PC-3 (cell line): ENCODE measurements at regions not wholly inside any gene's neighbourhood (a gene's known extent, or its start where the extent isn't known, plus 50 kb on each side); places are given as distances from the start of the nearest gene placed in this dataset.
A peak's percentile ranks its signal among the peaks of the same experiment; 100 is the strongest.

ENCODE experiments used
- ATAC-seq: fragments of 200-7000 bp; cut with Tn5 transposase; 2 replicates; pipeline ENCODE4 v1.9.1; 2020; ENCODE audit warnings: mild to moderate bottlenecking, moderate library complexity
- BruUV-seq: library from RNA; stranded (reverse); fragments of 400-500 nt; replicated peaks from 2 replicates; lab custom pipeline; 2021; lab: Mats Ljungman, UMichigan
- CTCF ChIA-PET: fragments of 300-600 bp; sonication (Branson Sonifier 250); formaldehyde crosslinking; loops from one replicate; lab custom pipeline; 2022; ENCODE audit warnings: antibody characterized with exemption; lab: Charles Lee
- POLR2A ChIA-PET: fragments of 300-600 bp; sonication (Branson Sonifier 250); formaldehyde crosslinking; loops from one replicate; lab custom pipeline; 2022; ENCODE audit warnings: antibody characterized with exemption; ENCODE audit not compliant: unreplicated experiment; lab: Charles Lee
- DNase-seq: peaks from one replicate; pipeline ENCODE4 v3.0.0-alpha.2; 2015
- H2AFZ ChIP-seq: fragments of 300-600 bp; sonication (generic); 2 replicates; pipeline ENCODE4 v1.6.0; 2016; ENCODE audit warnings: antibody characterized with exemption, low read length
- H3F3A ChIP-seq: fragments of 300-600 bp; sonication (generic); one replicate; pipeline ENCODE4 v1.6.0; 2017; ENCODE audit warnings: antibody characterized with exemption, low read length, control low read depth, mild to moderate bottlenecking; ENCODE audit not compliant: unreplicated experiment
- H3K27ac ChIP-seq: fragments of 300-600 bp; sonication (generic); 2 replicates; pipeline ENCODE4 v1.5.1; 2016; ENCODE audit warnings: mild to moderate bottlenecking, low read length
- H3K27me3 ChIP-seq: fragments of 300-600 bp; sonication (generic); 2 replicates; pipeline ENCODE4 v1.6.1; 2016; ENCODE audit warnings: low read length, mixed read lengths
- H3K36me3 ChIP-seq: fragments of 300-600 bp; sonication (generic); 2 replicates; pipeline ENCODE4 v1.6.1; 2016; ENCODE audit warnings: low read depth, mixed run types, low read length, mixed read lengths
- H3K4me1 ChIP-seq: fragments of 300-600 bp; sonication (generic); 2 replicates; pipeline ENCODE4 v1.5.1; 2016; ENCODE audit warnings: low read length; ENCODE audit not compliant: insufficient read depth
- H3K4me2 ChIP-seq: fragments of 300-600 bp; sonication (generic); 2 replicates; pipeline ENCODE4 v1.6.0; 2016; ENCODE audit warnings: low read length
- H3K4me3 ChIP-seq: fragments of 300-600 bp; sonication (generic); 2 replicates; pipeline ENCODE4 v1.5.1; 2016; ENCODE audit warnings: mild to moderate bottlenecking, low read length, mixed read lengths
- H3K79me2 ChIP-seq: fragments of 300-600 bp; sonication (generic); 2 replicates; pipeline ENCODE4 v1.6.1; 2017; ENCODE audit warnings: low read length, mixed read lengths
- H3K9ac ChIP-seq: fragments of 300-600 bp; sonication (generic); 2 replicates; pipeline ENCODE4 v1.6.0; 2016; ENCODE audit warnings: mild to moderate bottlenecking, low read length
- H3K9me2 ChIP-seq: fragments of 300-600 bp; sonication (generic); replicated peaks from 2 replicates; pipeline ENCODE4 v1.6.1; 2016; ENCODE audit warnings: mixed run types, low read length, mixed read lengths
- H3K9me3 ChIP-seq: fragments of 300-600 bp; sonication (generic); 2 replicates; pipeline ENCODE4 v1.6.1; 2016; ENCODE audit warnings: low read length, mixed read lengths
- H4K20me1 ChIP-seq: fragments of 300-600 bp; sonication (generic); 2 replicates; pipeline ENCODE4 v1.6.1; 2016; ENCODE audit warnings: low read length, mixed read lengths
- EZH2 ChIP-seq: fragments of 300-600 bp; sonication (generic); IDR thresholded peaks from one replicate; pipeline ENCODE4 v1.6.1; 2017; ENCODE audit warnings: antibody characterized with exemption, mild to moderate bottlenecking, low read length; ENCODE audit not compliant: unreplicated experiment
- EZH2phosphoT487 ChIP-seq: fragments of 300-600 bp; sonication (generic); IDR thresholded peaks from 2 replicates; pipeline ENCODE4 v1.6.1; 2018; ENCODE audit warnings: mild to moderate bottlenecking, antibody characterized with exemption, low read length, borderline replicate concordance
- intact Hi-C: fragments of 100-400 bp; cut with micrococcal nuclease; formaldehyde crosslinking; loops from 2 replicates; pipeline ENCODE4 v1.9.0; 2023
- TF ChIP-seq, protein P1 (sequence below): fragments of 300-600 bp; sonication (generic); conservative IDR thresholded peaks from 2 replicates; pipeline ENCODE4 v1.5.1; 2017; ENCODE audit warnings: antibody characterized with exemption, low read depth, mild to moderate bottlenecking, low read length

DNA sequence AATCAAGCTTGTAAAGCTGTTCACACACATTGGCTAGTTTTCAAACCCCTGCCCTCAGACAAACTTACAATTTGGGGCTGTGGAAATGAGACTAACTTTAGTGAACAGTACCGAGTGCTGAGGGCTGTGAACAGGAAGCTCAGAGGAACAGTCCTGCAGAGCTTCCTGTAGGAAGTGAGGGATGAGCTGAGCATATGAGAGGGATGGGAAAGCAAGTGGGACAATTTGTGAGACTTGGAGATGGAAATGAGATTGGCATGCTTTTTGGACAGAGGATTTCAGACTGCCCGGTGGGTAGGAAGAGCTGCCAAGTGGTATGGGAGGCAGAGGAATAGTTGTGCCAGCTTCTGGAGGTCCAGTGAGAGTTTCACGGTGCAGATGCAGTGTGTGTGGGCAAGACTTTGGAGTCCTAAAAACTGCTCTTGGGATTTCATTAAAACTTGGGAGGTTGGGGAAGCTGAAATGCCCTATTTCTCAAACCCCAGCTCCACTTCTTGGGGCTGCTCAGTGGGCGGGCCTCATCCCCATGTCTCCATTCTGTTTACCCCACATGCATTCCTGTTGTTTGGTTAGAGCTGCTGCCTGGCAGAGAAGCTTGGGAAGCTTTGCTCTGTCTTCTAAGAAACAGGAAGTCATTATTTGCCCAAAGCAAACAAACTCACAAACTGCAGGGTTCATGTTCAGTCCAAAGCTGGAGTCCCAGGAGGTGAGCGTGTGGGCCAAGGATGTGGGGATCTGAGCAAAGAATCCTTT is 267.5 kb downstream of the ZSWIM6 start:
- Histone ChIP-seq H3K36me3 (no peaks in the 10 kb centered on the region), H3K9me3 (no peaks in the 10 kb centered on the region), H3K4me2 (peak overlapping the region; percentile 24), H3K27ac (no peak overlapping the region), H2AFZ (peak overlapping the region; percentile 50; the same call in 1 of the 2 replicates), H3K4me3 (no peak overlapping the region), H3K4me1 (peaks cover 12% of the 10 kb centered on the region), H3K9ac (no peak overlapping the region), H3F3A (no peaks in the 10 kb centered on the region), H3K79me2 (no peaks in the 10 kb centered on the region), H3K27me3 (no peaks in the 10 kb centered on the region), H3K9me2 (no peaks in the 10 kb centered on the region), H4K20me1 (no peaks in the 10 kb centered on the region)
- TF ChIP-seq, protein P1, sequence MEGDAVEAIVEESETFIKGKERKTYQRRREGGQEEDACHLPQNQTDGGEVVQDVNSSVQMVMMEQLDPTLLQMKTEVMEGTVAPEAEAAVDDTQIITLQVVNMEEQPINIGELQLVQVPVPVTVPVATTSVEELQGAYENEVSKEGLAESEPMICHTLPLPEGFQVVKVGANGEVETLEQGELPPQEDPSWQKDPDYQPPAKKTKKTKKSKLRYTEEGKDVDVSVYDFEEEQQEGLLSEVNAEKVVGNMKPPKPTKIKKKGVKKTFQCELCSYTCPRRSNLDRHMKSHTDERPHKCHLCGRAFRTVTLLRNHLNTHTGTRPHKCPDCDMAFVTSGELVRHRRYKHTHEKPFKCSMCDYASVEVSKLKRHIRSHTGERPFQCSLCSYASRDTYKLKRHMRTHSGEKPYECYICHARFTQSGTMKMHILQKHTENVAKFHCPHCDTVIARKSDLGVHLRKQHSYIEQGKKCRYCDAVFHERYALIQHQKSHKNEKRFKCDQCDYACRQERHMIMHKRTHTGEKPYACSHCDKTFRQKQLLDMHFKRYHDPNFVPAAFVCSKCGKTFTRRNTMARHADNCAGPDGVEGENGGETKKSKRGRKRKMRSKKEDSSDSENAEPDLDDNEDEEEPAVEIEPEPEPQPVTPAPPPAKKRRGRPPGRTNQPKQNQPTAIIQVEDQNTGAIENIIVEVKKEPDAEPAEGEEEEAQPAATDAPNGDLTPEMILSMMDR: no peak
- TF ChIP-seq EZH2 (no peak), EZH2phosphoT487 (no peak)
- ChIA-PET CTCF (no interaction called here), POLR2A (no interaction called here)
- ATAC-seq: peak; percentile 88
- intact Hi-C loops: no loop called here
- no TSS peak for BruUV-seq
- peak; percentile 71 for DNase-seq

DNA sequence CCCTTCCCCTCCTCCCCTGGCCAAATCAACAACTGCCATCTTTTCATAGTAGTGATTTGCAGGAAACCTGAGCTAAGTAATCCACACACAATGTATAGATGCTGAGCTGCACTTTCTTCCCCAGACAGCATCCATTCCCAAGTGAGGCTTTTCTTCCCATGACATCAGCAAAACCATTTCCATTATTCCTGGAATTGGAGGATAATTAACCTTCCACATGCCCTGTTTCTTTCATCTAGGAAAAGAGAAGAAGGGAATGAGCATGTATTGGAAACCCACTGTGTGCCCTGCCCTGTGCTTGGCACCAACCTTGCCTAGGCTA is 268.0 kb downstream of the ZSWIM6 start:
- ChIA-PET CTCF (no interaction called here), POLR2A (no interaction called here)
- Histone ChIP-seq H3K9me2 (no peaks in the 10 kb centered on the region), H3F3A (no peaks in the 10 kb centered on the region), H3K27ac (no peak overlapping the region), H3K79me2 (no peaks in the 10 kb centered on the region), H3K9me3 (no peaks in the 10 kb centered on the region), H3K4me3 (no peak overlapping the region), H3K4me2 (peak overlapping the region; percentile 24; the same call in 1 of the 2 replicates), H2AFZ (0 out of 2 replicates have a peak overlapping the region, but pooled peaks have one; percentile 50), H3K4me1 (peaks cover 12% of the 10 kb centered on the region), H4K20me1 (no peaks in the 10 kb centered on the region), H3K36me3 (no peaks in the 10 kb centered on the region), H3K27me3 (no peaks in the 10 kb centered on the region), H3K9ac (no peak overlapping the region)
- ATAC-seq: no peak
- no TSS peak for BruUV-seq
- intact Hi-C loops: no loop called here
- TF ChIP-seq, protein P1: no peak
- TF ChIP-seq EZH2: no peak
- TF ChIP-seq EZH2phosphoT487: no peak
- no peak for DNase-seq

DNA sequence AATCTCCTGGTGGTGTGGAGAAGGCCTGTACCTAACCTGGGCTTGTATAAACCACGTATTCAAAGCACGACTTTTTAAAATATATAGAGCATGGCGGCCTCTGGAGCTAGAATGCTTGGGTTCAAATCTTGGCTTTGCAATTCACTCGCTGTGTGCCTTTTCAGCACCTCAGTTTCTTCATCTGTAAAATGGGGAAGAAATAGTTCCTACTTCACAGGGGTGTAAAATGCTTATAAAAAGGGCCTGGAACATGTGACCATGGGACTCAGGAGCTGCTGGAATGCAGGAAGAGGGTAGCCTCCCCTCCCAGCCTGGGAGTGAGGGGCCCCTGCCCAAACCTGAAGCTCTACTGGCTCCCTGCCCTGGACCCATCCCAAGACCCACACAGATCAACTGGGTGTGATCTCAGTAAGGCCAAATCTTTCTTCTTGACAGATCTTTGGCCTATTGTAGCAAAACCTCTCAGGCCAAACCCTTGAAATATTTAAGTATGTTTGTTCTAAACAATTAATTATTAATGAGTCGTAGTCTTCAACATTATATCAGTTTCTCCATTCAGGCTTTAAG is 269.0 kb downstream of the ZSWIM6 start:
- H2AFZ ChIP-seq: no peak overlapping the region
- no peaks in the 10 kb centered on the region for H3K36me3 ChIP-seq
- DNase-seq (no peak), ATAC-seq (no peak)
- no peak overlapping the region for H3K4me2 ChIP-seq
- TF ChIP-seq EZH2phosphoT487: no peak
- TF ChIP-seq, protein P1: no peak
- no peak for TF ChIP-seq EZH2
- H3K79me2 ChIP-seq: no peaks in the 10 kb centered on the region
- H3K9me2 ChIP-seq: no peaks in the 10 kb centered on the region
- no peak overlapping the region for H3K9ac ChIP-seq
- H3K4me3 ChIP-seq: no peak overlapping the region
- CTCF ChIA-PET: no interaction called here
- peaks cover 12% of the 10 kb centered on the region for H3K4me1 ChIP-seq
- intact Hi-C loops: no loop called here
- H4K20me1 ChIP-seq: no peaks in the 10 kb centered on the region
- H3F3A ChIP-seq: no peaks in the 10 kb centered on the region
- POLR2A ChIA-PET: no interaction called here
- H3K27me3 ChIP-seq: no peaks in the 10 kb centered on the region
- no peaks in the 10 kb centered on the region for H3K9me3 ChIP-seq
- no TSS peak for BruUV-seq
- H3K27ac ChIP-seq: no peak overlapping the region
